ENCODE measurements at regions not wholly inside any gene's neighbourhood (a gene's known extent, or its start where the extent isn't known, plus 50 kb on each side); places are given as distances from the start of the nearest gene placed in this dataset.

- TF ChIP-seq MYC (IDR thresholded peaks at IDR 0.05; ENCODE audit: low read depth, low read length) (no peak), FOS (IDR thresholded peaks at IDR 0.05; ENCODE audit: borderline replicate concordance, insufficient read depth, low read length) (no peak), MAX (IDR thresholded peaks at IDR 0.05; ENCODE audit: insufficient read depth, insufficient read length) (no peak), CTCF (IDR thresholded peaks at IDR 0.05; ENCODE audit: extremely low read depth in 1 of 2, insufficient read depth in 1 of 2, low read depth in 1 of 2, low read length in 2 of 2) (no peak), EZH2 (IDR thresholded peaks at IDR 0.05; ENCODE audit: borderline replicate concordance, low read depth, low read length, severe bottlenecking) (no peak), POLR2A (IDR thresholded peaks at IDR 0.05; ENCODE audit: low read depth, low read length) (no peak), JUN (IDR thresholded peaks at IDR 0.05; ENCODE audit: borderline replicate concordance, insufficient read depth, insufficient read length, low read depth) (no peak), POLR2AphosphoS5 (IDR thresholded peaks at IDR 0.05; ENCODE audit: insufficient read depth, low read depth, low read length) (no peak), GATA2 (IDR thresholded peaks at IDR 0.05; ENCODE audit: insufficient read depth, insufficient read length, low read depth, low read length) (no peak)
- H3K9me1 ChIP-seq (replicated peaks; ENCODE audit: control insufficient read depth, extremely low read depth, insufficient read depth, low read length) = no peaks in the 10 kb centered on the region
- ChIA-PET CTCF (no interaction called here), POLR2A (no interaction called here)
- no peaks in the 10 kb centered on the region for H3K79me2 ChIP-seq (ENCODE audit: control insufficient read depth, insufficient read depth, low read length)
- FAIRE-seq (no peak), DNase-seq (ENCODE audit: low read depth, low spot score) (no peak)
- no peaks in the 10 kb centered on the region for H3K27me3 ChIP-seq (ENCODE audit: control insufficient read depth in 2 of 2, insufficient read depth in 2 of 2, low read length in 2 of 2)
- H3K4me3 ChIP-seq (replicated peaks in 1 of 3; ENCODE audit: insufficient read depth in 1 of 3, low read depth in 1 of 3, low read length in 3 of 3) = no peak overlapping the region
- no peaks in the 10 kb centered on the region for H3K9me3 ChIP-seq (replicated peaks; ENCODE audit: control insufficient read depth, insufficient read depth, low read length)
- no peak overlapping the region for H2AFZ ChIP-seq (ENCODE audit: low read depth, low read length)
- no peaks in the 10 kb centered on the region for H4K20me1 ChIP-seq (replicated peaks; ENCODE audit: control insufficient read depth, extremely low read depth, insufficient read depth, low read length)
- no TSS peak for BruUV-seq (replicated peaks)
- dilution Hi-C loops (cut with MboI; ENCODE audit: extremely low pct_ligation_motif_present, low sequenced_read_pairs) (no loop called here), intact Hi-C loops (cut with micrococcal nuclease) (no loop called here)
- H3K9ac ChIP-seq (replicated peaks; ENCODE audit: extremely low read depth, insufficient read depth, low read length) = no peak overlapping the region
- no peak overlapping the region for H3K27ac ChIP-seq (ENCODE audit: insufficient read depth, low read depth, low read length)
- no peak overlapping the region for H3K4me2 ChIP-seq (ENCODE audit: insufficient read depth, low read length)
- H3K4me1 ChIP-seq (ENCODE audit: control insufficient read depth, extremely low read depth, insufficient read depth, low read length) = no peaks in the 10 kb centered on the region
- no peaks in the 10 kb centered on the region for H3K36me3 ChIP-seq (ENCODE audit: control insufficient read depth in 2 of 2, extremely low read depth in 1 of 2, insufficient read depth in 2 of 2, low read length in 2 of 2)
Measured at GRCh38 chr2:76448956-76449355, 738.2 kb upstream of the GCFC2 start.

All from endothelial cell of umbilical vein (primary cell).